K562 (cell line): ENCODE measurements at regions not wholly inside any gene's neighbourhood (a gene's known extent, or its start where the extent isn't known, plus 50 kb on each side); places are given as distances from the start of the nearest gene placed in this dataset.

ENCODE experiments used
- ATAC-seq: fragments of 200-7000 bp; cut with Tn5 transposase; 3 replicates; pipeline ENCODE4 v1.9.1; 2020; ENCODE audit warnings: moderate library complexity
- BruUV-seq: library from RNA; stranded (reverse); fragments of 400-500 nt; replicated peaks from 2 replicates; lab custom pipeline; 2021; lab: Mats Ljungman, UMichigan
- CTCF ChIA-PET: fragments of 300-600 bp; formaldehyde crosslinking; extraction: SDS; loops from one replicate; lab custom pipeline; 2021; ENCODE audit warnings: low intra/inter-chr PET ratio; lab: Yijun Ruan, JAX
- POLR2A ChIA-PET: fragments of 300-600, 350-650 bp; sonication (Branson Sonifier 250); formaldehyde crosslinking; extraction: SDS; loops from one replicate; lab custom pipeline; 2021; ENCODE audit warnings: antibody characterized with exemption, inconsistent platforms; lab: Yijun Ruan, JAX
- DNase-seq, 4 experiments: peaks; one replicate each; pipeline versions ENCODE4 v3.0.0 to v3.0.0-alpha.2; 2011 to 2018; ENCODE audit warnings: low spot score in 3 of 4, mixed read lengths in 3 of 4; ENCODE audit errors: extremely low read depth in 1 of 4
- FAIRE-seq: peaks from 2 replicates; lab custom pipeline; 2011; peaks lifted over from hg19 to GRCh38; lab: Jason Lieb, UNC
- H2AFZ ChIP-seq: 2 replicates; pipeline ENCODE4 v1.6.0; 2011; ENCODE audit warnings: low read depth, low read length, control low read depth, inconsistent platforms
- H3K27ac ChIP-seq: fragments of 200-600 bp; 3 replicates; pipeline ENCODE4 v1.8.0; 2011; ENCODE audit warnings: low read depth, mild to moderate bottlenecking, control low read depth, inconsistent platforms, low read length, moderate library complexity, mixed read lengths; ENCODE audit errors: extremely low read depth
- H3K27me3 ChIP-seq, 2 experiments: fragments of 300-600 bp in 1 of 2; 2 replicates in 1 of 2; 3 replicates in 1 of 2; pipeline versions ENCODE4 v1.6.0 to v1.8.0; 2011; ENCODE audit warnings: inconsistent platforms in 2 of 2, low read length in 2 of 2, mild to moderate bottlenecking in 1 of 2, mixed read lengths in 1 of 2, moderate library complexity in 1 of 2; ENCODE audit not compliant: control insufficient read depth in 2 of 2, insufficient read depth in 2 of 2
- H3K36me3 ChIP-seq: fragments of 300-600 bp; 3 replicates; pipeline ENCODE4 v1.8.0; 2011; ENCODE audit warnings: mild to moderate bottlenecking, low read length, inconsistent platforms; ENCODE audit not compliant: control insufficient read depth, insufficient read depth
- H3K4me1 ChIP-seq, 2 experiments: fragments of 200-600 bp in 1 of 2; replicated peaks in 1 of 2; 2 replicates in 1 of 2; 3 replicates in 1 of 2; pipeline versions ENCODE4 v1.5.1 to v1.8.0; 2011; ENCODE audit warnings: inconsistent platforms in 2 of 2, low read length in 2 of 2, mild to moderate bottlenecking in 1 of 2, mixed read lengths in 1 of 2, moderate library complexity in 1 of 2; ENCODE audit not compliant: control insufficient read depth in 2 of 2, insufficient read depth in 2 of 2
- H3K4me2 ChIP-seq: 2 replicates; pipeline ENCODE4 v1.6.1; 2011; ENCODE audit warnings: low read length, control low read depth, inconsistent platforms, mixed read lengths; ENCODE audit not compliant: insufficient read depth
- H3K4me3 ChIP-seq: fragments of 200-600 bp; sonication (generic), shearing (Covaris generic); 2 replicates; pipeline ENCODE4 v1.5.1; 2016; ENCODE audit warnings: control low read depth, inconsistent platforms
- H3K79me2 ChIP-seq: fragments of 200-600 bp; 3 replicates; pipeline ENCODE4 v1.8.0; 2011; ENCODE audit warnings: low read length, inconsistent platforms; ENCODE audit not compliant: control insufficient read depth, insufficient read depth
- H3K9ac ChIP-seq, 2 experiments: 2 replicates each; pipeline versions ENCODE4 v1.6.0 to v1.6.1; 2011; ENCODE audit warnings: low read depth in 2 of 2, low read length in 2 of 2, control low read depth in 1 of 2, inconsistent platforms in 1 of 2, mild to moderate bottlenecking in 1 of 2, mixed read lengths in 1 of 2; ENCODE audit not compliant: insufficient read depth in 1 of 2
- H3K9me1 ChIP-seq: one replicate; pipeline ENCODE4 v1.6.0; 2011; ENCODE audit warnings: inconsistent platforms, mild to moderate bottlenecking, low read length, moderate library complexity; ENCODE audit not compliant: control insufficient read depth, insufficient read depth
- H3K9me3 ChIP-seq: replicated peaks from 2 replicates; pipeline ENCODE4 v1.5.1; 2011; ENCODE audit warnings: low read depth, low read length, inconsistent platforms; ENCODE audit not compliant: control insufficient read depth, insufficient read depth
- H4K20me1 ChIP-seq: replicated peaks from 2 replicates; pipeline ENCODE4 v1.6.1; 2011; ENCODE audit warnings: low read length, inconsistent platforms, mixed read lengths; ENCODE audit not compliant: control insufficient read depth, insufficient read depth
- ELF4 ChIP-seq: fragments of 450-650 bp; formaldehyde crosslinking; IDR thresholded peaks from 2 replicates; pipeline ENCODE4 v1.4.0; 2022; ENCODE audit warnings: missing genetic modification characterization
- MIER1 ChIP-seq: fragments of 450-650 bp; IDR thresholded peaks from 2 replicates; pipeline ENCODE4 v1.6.1; 2016; ENCODE audit warnings: antibody characterized with exemption, mild to moderate bottlenecking, low read depth
- ZBTB49 ChIP-seq: sonication (generic); formaldehyde crosslinking; IDR thresholded peaks from 2 replicates; pipeline ENCODE4 v1.8.0; 2022; ENCODE audit warnings: missing genetic modification reagents, mild to moderate bottlenecking, borderline replicate concordance
- ZNF134 ChIP-seq: fragments of 250-450 bp; sonication (Bioruptor Pico); conservative IDR thresholded peaks from 2 replicates; pipeline ENCODE4 v1.4.0; 2020
- ZNF280A ChIP-seq: fragments of 450-650 bp; IDR thresholded peaks from 2 replicates; pipeline ENCODE4 v1.6.1; 2018; ENCODE audit warnings: mild to moderate bottlenecking, low read depth; ENCODE audit not compliant: partially characterized antibody
- ZNF407 ChIP-seq: fragments of 450-650 bp; IDR thresholded peaks from 2 replicates; pipeline ENCODE4 v1.6.1; 2016; ENCODE audit warnings: low read depth
- WGBS: fragments of 100-300 bp; shearing (Covaris generic); methylation state at CpG from one replicate; pipeline ENCODE4 v1.1.6; 2016; ENCODE audit warnings: low coverage, mixed read lengths; ENCODE audit not compliant: insufficient coverage; ENCODE audit errors: missing lambda C conversion rate; 5-methylcytosine and 5-hydroxymethylcytosine counted together
- in situ Hi-C: fragments of 300-500 bp; cut with MboI; formaldehyde crosslinking; loops from 4 replicates; pipeline ENCODE4 v1.15.0; 2018; ENCODE audit warnings: inconsistent platforms, mixed read lengths
- intact Hi-C: fragments of 100-400 bp; cut with micrococcal nuclease; formaldehyde crosslinking; loops from 2 replicates; pipeline ENCODE4 v1.14.2; 2022

GRCh38 chr7:46855851-46856250 lies 726.1 kb downstream of the TNS3 start:
- no peaks in the 10 kb centered on the region for H3K9me1 ChIP-seq
- no peaks in the 10 kb centered on the region for H3K27me3 ChIP-seq
- H3K4me1 ChIP-seq, result no peaks in the 10 kb centered on the region
- WGBS, result 0% methylated on average over 4 of the region's 4 CpGs
- ChIA-PET CTCF (no interaction called here), POLR2A (no interaction called here)
- intact Hi-C loops (no loop called here), in situ Hi-C loops (no loop called here)
- no peaks in the 10 kb centered on the region; the same call in 1 of the 2 replicates for H3K9me3 ChIP-seq
- no peak overlapping the region for H3K4me2 ChIP-seq
- H3K4me3 ChIP-seq, result no peak overlapping the region
- TF ChIP-seq ZNF134 (no peak), ZNF280A (no peak), ELF4 (no peak), ZNF407 (no peak), ZBTB49 (CRISPR knock-in tag) (no peak), MIER1 (no peak)
- H3K36me3 ChIP-seq, result no peaks in the 10 kb centered on the region
- no peaks in the 10 kb centered on the region for H3K79me2 ChIP-seq
- no peaks in the 10 kb centered on the region for H4K20me1 ChIP-seq
- H2AFZ ChIP-seq, result no peak overlapping the region
- no peak for ATAC-seq
- no TSS peak for BruUV-seq
- no peak overlapping the region for H3K9ac ChIP-seq
- no peak for FAIRE-seq
- no peak overlapping the region for H3K27ac ChIP-seq
- DNase-seq, result no peak
